ENCODE measurements at regions not wholly inside any gene's neighbourhood (a gene's known extent, or its start where the extent isn't known, plus 50 kb on each side); places are given as distances from the start of the nearest gene placed in this dataset.

- no peak for DNase-seq (ENCODE audit: low read depth in 2 of 2)
Observed at GRCh38 chr6:166693880-166694279, 66.8 kb upstream of the RPS6KA2 start.

DNA sequence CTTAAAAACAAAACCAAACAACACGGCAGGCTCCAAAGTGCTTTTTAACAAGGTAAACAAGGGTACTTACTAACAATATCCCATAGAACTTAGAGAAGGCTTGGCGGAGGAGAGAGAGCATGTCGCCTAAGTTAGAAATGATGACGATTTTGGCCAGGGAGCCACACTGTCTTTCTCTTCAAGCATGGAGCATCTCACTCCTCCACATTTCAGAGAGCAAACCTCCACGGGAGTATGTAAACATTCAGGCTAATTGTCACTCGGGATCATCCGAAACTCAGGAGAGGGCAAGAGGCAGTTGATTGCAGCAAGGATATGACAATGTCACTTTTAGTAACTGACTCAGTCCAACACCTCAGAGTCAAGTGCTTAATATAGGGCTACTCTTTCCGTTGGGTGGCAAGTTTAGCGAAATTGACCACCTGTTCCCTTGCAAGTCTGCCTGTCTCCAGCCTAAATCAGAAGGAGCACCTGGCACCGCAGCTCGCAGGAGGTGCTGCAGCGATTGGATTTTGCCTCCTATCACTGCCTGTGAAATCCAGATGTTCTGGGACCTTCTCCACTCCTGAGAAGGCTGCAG lies 65.8 kb upstream of the RPS6KA2 start:
- DNase-seq (ENCODE audit: low read depth in 2 of 2) = no peak

DNA sequence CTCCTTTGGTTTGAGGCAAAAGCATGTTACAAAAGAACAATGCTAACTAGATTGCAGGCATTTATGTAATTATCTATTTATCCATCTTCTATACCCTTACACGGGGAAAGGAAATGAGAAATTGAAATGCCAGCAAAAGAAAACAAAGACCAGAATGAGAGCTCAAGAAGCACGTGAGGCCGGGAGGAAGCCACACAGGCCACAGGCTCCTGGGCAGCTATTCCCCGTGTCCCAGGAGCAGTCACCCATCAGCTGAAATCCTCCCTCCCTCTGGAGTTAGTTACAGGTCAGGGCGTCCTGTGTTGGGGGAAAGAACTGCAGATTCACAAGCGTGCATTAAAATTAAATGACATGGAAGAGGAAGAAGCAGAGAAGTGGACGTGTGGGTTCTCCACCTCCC lies 64.7 kb upstream of the RPS6KA2 start:
- DNase-seq (ENCODE audit: low read depth in 2 of 2) = no peak

GRCh38 chr6:166691199-166691598 lies 64.1 kb upstream of the RPS6KA2 start:
- no peak for DNase-seq (ENCODE audit: low read depth in 2 of 2)

DNA sequence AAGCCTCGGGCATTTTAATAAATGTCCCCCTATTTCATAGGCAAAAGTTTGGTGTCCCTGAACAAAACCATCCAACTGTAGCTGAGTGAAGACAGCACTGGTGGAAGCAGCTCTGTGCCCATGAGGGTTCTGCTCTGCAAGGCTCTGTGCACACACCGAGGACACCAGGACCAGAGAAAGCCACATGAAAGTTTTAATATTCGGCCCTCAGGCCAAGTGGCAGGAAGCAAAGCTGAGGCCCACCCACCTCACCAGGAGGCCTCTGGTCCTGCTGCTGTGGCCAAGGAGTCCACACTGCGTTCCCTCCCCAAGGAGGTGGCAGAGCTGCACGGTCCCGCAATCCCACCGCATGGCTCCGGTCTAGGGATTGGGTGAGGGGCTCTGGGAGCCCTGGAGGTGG lies 62.6 kb upstream of the RPS6KA2 start:
- no peak for DNase-seq (ENCODE audit: low read depth in 2 of 2)

DNA sequence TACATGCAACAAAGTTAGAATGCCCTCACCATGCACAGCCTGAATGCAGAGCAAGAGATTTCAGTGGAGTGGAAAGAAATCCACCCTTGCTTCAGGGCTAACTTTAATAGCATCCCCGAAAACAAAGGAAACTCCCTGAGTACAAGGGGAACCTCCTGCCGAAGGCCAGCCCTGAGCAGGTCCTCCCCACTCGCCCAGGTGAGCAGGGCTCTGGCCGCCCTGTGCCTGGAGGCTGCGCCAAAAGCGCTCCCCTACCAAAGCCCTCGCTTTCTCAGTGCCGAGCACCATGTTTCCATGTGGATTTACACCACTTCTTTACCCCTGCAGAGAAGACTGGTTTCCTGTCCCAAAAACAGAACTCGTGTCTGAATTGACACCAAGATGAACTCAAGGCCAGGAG lies 61.9 kb upstream of the RPS6KA2 start:
- DNase-seq (ENCODE audit: low read depth in 2 of 2) = no peak

DNA sequence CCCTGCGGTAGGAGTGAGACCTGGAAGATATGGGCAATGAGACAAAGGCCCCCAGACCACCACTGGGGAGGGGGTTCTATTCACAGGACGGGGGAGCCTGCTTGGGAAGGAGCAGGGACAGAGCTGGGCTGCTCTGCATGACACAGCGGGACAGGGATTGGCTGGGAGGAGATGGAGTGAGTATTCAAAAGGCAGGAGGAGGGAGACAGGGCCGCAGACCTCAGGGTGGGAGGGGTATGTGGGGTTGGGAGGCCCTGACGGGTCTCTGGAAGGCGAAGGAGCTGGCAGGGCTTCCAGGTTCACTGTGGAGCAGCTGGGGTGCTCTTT lies 60.8 kb upstream of the RPS6KA2 start:
- no peak for DNase-seq (ENCODE audit: low read depth in 2 of 2)

- DNase-seq (ENCODE audit: low read depth in 2 of 2) = no peak
Observed at GRCh38 chr6:166687070-166687878, 60.2 kb upstream of the RPS6KA2 start.

GRCh38 chr6:166686317-166686716 lies 59.3 kb upstream of the RPS6KA2 start:
- DNase-seq (ENCODE audit: low read depth in 2 of 2) = no peak

DNA sequence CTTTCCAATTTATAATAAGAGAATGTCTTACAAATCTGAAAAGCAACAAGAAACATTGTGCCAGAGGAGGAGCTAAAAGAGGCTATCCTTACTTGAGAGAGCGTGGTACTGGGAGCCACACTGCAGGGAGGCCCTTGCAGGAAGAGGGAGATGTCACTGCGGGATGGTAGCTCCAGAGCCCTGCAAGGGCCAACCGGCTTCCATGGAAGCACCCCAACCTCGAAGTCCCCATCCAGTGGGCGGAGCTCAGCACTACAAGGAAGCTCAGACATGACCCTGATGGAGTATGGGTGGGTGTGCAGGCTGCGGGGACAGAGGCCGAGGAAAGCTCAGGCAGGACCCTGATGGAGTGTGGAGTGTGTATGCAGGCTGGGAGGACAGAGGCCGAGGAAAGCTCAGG lies 57.8 kb upstream of the RPS6KA2 start:
- no peak for DNase-seq (ENCODE audit: low read depth in 2 of 2)

DNA sequence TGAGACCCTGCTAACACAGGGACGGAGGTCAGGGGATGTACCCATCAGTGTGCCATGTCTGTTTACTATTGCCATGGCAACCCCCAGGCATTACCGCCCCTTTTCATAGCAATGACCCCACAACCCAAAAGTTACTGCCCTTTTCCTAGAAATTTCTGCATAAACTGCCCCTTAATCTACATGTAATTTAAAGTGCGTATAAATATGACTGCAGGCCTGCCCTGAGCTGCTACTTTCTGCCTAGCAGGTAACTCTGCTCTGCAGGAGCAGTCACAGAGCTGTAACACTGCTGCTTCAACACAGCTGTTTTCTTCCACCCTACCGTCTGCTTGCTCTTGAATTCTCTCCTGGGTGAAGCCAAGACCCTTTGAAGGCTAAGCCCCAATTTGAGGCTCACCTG lies 57.1 kb upstream of the RPS6KA2 start:
- DNase-seq (ENCODE audit: low read depth in 2 of 2) = no peak

DNA sequence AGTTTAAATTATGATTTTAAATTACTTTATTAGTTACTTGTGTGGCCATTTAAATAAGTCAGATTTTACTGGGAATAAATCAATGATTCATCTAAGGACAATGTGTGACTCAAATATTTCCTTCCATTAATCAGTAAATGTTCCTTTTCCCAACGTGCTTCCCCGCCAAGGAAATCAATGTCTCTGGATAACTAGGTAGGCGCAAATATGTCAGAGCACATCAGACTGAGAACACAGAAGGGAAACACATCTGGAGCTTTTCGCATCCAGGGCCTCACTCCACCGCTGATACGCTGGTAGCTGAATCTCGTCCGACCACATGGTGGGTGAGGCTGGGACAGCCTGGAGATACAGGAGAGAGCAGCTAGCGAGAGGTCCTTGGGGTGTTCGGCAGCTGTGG lies 56.4 kb upstream of the RPS6KA2 start:
- no peak for DNase-seq (ENCODE audit: low read depth in 2 of 2)

DNA sequence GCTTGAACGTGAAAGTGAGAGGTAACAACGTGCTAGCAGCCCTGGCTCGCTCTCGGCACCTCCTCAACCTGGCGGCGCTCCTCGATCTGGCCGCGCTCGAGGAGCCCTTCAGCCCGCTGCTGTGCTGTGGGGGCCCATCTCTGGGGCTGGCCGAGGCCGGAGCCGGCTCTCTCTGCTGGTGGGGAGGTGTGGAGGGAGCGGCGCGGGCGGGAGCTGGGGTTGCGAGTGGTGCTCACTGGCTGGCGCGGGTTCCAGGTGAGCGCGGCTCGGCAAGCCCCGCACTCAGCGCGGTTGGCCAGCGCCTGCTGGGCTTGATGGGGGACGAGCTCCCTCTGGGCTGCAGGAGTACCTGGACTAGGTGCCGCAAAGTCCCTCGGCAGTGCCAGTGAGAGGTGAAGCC lies 52.5 kb upstream of the RPS6KA2 start:
- no peak for DNase-seq (ENCODE audit: low read depth in 2 of 2)

DNA sequence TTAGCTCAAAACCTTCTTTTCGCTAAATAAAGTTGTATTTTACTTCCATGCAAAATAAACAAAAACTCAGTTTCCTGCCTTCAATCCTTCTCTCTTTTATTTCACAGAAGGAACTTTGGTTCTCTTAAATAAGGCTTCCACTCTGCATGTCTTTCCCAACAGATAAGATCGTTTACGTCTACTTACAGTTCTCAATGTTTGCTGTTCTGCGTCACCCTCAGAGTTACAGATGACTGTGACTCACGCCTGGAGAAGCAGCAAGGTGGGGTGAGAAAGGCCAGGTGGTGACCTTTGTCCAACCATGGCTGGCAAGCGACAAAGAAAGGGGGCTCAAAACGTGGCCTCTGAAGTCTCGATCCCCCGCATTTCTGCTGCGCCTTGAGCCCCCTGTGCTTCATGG lies 51.4 kb upstream of the RPS6KA2 start:
- no peak for DNase-seq (ENCODE audit: low read depth in 2 of 2)

GRCh38 chr6:166677941-166678340 lies 50.9 kb upstream of the RPS6KA2 start:
- no peak for DNase-seq (ENCODE audit: low read depth in 2 of 2)

Measured in stimulated activated CD8-positive, alpha-beta memory T cell treated with anti-CD3 and anti-CD28 coated beads, Interleukin-15, amount 100 ng/mL, for 48 hours (primary cell).